Activated T-cell treated with anti-CD3 and anti-CD28 coated beads, Interleukin-2, amount 50 U/mL, for 48 hours (primary cell): ENCODE measurements at regions not wholly inside any gene's neighbourhood (a gene's known extent, or its start where the extent isn't known, plus 50 kb on each side); places are given as distances from the start of the nearest gene placed in this dataset.

Experiments
- DNase-seq, 2 experiments: peaks; one replicate each; pipeline ENCODE4 v3.0.0-alpha.2; 2020

DNA sequence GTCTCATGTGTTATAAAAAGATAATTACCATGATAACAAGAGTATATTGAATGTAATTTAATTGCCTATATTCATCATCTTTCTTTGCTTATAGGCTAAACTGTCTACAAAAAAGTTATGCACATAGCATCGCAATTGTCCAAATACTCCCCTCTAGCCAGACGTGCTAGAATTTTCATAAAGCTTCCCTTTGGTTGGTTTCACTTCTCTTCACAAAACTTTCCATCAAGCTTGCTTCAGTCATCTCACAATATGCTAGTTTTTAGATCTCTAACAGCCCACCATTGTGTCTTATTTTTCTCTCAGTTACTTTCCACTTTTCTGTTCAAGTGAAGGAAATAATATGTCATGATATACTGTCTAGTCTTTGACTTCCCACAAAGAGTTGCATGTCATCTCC lies 448.3 kb upstream of the SPANXN1 start:
- no peak for DNase-seq

DNA sequence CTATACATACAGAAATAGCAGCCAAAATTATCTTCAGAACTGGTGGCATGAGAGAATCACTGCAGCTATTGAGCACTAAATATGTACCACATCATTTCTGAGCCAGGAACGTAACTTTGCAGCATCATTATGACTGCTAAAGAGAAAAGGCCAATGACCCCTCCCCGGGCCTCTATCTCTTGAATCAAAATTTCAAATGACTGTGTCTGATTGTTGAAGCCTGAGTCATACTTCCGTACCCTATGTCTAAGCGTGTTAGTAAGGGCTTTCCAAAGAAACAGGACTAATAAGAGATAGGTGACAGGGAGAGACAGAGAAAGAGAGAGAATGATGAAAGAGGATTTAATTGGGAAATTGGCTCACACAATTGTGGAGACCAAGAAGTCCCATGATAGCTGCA lies 445.5 kb upstream of the SPANXN1 start:
- DNase-seq = no peak

DNA sequence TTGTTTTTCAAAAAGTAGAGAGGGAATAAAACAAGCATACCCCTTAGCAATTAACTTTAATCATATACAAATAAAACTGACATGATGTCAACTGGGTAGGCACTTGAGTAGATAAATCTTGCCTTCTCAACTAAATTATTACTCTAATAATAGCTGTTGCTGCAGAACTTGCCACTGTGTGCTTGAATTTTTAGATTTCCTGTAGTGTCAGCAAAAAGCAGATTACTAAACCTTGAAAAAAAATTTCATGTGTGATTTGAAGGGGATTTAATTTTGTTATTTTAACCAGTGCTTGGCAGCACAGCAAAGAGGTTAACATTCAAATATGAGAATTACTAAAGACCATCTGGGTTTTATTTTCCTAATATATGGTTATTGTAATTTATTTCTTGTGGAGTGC lies 438.3 kb upstream of the SPANXN1 start:
- DNase-seq = no peak

DNA sequence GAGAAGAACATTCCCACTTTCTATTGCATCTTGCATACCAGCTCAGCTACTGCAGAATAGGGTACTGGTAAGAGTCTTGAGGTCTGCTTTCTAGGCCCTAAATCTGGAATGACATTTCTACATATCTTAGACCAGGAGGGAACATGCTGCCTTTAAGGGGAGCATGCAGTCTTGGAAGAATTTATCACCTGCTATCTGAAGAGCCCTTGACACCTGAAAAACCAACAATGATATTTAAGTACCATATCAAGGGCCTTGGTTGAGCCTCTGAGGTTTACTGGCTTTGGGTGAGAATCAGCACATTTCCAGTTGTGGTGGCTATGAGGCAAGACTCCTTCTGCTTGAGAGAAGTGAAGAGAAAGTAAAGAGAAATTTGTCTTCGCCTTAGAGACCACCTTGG lies 436.8 kb upstream of the SPANXN1 start:
- no peak for DNase-seq

DNA sequence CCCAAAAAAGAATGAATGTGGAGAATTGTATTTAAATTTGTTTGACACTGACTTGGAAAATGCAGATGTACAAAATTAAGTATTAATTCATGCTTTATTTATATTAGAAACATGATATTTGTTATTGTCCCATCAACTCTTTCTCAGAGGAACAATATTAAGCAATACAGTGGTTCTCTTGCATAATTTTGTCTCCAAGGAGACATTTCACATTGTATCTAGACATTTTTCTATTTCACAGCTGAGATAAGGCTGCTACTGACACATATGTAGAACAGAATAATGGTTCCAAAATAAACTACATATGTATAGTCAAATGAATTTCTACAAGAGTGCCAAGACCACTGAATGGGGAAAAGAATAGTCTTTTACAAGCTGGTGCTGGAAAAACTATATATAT lies 427.9 kb upstream of the SPANXN1 start:
- no peak for DNase-seq

DNA sequence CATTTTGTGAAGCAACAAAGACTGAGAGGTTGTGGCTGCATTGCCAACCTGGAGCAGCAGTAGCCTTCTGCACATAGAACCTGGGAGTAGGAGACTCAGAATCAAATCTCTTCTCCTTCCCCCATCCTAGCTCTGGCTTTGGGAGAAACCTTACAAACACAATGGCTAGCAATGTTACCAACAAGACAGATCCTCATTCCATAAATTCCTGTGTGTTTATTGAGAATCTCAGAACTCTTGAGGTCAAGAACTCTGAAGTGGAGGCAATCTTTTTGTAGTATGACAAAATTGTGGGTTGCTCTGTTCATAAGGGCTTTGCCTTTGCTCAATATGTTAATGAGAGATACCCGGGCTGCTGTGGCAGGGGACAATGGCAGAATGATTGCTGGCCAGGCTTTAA lies 406.7 kb upstream of the SPANXN1 start:
- DNase-seq = no peak

DNA sequence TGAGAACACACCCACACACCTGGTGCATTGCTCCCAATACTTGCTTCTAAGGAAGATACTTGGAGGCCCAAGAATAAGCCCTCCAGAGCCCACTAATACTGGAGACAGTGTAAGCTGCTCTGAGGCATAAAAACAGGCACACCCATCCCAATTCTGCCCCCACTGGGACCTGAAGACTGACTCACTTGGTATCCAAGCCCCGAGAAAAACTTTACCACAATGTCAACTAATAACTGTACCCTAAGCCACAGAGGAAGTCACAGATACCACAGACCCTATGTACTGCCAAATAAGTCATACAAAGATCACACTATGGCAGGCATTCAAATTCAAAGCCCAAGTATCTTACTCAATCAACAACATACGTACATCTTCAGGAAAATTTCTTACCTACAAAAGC lies 398.2 kb upstream of the SPANXN1 start:
- no peak for DNase-seq

DNA sequence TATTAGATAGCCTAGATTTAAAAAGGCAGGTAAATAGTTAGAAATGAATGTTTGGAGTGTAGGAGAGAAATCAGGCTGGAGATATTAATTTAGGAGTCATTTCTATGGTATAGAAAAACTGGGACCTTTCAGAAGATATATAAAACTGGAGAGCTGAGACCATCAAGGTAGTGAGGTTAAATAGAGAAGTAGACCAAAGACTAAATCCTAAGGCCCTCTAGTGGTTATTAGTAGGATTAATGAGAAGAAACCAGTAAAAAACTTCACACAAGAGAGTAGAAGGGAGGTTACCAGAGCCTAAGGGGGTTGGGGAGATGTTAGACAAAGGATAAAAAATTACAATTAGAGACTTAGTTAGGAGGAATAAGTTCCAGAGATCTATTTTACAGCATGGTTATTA lies 351.0 kb upstream of the SPANXN1 start:
- DNase-seq = no peak

DNA sequence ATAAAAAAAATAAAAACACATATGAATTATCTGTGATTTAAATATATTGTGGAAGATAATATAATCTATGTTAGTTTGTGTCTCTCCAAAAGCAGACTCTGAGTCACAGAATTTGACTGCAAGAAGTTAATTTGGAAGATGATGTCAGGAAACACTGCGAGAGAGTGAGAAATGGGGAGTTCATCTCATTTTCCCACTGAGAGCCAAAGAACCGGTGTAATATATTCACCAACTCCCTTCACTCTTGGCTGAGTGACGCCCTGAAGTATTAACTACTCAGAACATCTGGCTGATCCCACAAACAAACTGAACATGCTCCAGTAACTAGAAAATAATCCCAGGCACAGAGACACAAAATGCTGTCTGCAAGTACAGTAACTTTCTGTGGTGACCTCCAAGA lies 345.8 kb upstream of the SPANXN1 start:
- DNase-seq = no peak

DNA sequence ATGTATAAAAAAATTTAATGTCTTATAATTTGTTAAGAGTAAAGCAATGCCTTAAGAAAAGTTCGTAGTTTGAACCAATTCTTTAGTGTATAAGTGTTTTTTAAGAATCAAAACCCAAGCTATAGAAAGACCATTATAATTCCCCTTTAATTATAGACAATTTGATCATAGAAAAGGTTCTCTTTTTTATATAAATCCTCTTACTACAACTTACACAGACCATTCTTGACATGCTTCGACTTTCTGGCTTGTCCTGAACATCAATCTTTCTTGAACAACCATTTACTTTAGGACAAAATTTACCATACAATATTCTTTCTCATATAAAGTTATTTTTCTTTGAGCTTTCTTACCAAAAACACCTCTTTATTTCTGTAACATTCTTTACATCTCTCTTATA lies 330.5 kb upstream of the SPANXN1 start:
- DNase-seq = no peak

DNA sequence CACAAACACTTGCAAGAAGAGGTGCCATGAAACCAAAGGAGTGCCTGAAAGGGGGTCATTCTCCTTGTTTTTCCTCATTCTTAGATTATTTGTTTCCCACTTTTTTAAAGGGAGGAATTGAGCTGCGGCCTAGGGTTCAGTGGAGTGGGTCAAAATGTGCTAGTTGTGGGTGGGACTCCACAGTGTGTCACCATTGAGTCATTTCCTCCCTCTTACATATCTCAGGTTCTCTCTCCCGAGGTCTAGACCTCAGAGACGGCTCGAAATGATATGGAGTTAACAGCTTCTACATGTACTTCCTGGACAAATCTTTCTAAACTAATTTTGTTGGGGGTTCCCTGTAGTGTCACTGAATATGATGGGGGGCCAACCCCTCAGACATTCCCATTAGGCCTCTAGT lies 328.4 kb upstream of the SPANXN1 start:
- DNase-seq = no peak

DNA sequence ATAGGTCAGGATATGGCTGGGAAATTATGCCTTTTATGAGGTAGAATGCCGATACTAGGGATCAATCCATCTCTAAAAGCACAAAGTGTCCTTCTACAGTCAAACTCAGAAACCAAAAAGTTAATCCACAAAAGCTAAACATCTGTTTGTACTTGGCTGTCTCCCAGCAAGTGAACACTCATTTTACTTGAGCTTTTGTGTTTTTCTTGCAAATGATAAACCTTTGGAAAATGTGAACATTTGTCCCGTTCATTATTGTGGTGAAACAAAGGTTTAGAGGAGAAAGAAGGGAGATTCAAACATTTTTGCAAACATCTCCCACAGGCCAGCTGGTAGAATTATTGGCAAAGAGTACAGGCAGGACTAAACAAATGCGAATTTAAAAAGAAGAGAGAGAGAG lies 300.6 kb upstream of the SPANXN1 start:
- DNase-seq = no peak
